ENCODE measurements at regions not wholly inside any gene's neighbourhood (a gene's known extent, or its start where the extent isn't known, plus 50 kb on each side); places are given as distances from the start of the nearest gene placed in this dataset.
A peak's percentile ranks its signal among the peaks of the same experiment; 100 is the strongest.
"Not testable (repeated sequence)": the region's sequence is repeated elsewhere in the genome, so short reads cannot be mapped to it uniquely, and the experiment has no call there.

DNA sequence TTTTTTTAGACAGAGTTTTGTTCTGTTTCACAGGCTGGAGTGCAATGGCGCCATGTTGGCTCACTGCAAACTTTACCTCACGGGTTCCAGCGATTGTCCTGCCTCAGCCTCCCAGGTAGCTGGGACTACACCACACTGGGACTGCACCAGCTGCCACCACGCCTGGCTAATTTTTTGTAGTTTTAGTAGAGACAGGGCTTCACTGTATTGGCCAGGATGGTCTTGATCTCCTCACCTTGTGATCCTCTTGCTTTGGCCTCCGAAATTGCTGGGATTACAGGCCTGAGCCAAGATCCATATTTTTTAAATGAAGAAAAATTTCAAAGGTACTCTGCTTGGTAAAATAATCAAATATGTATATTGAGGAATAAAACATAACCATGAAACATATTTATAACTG is 195.8 kb upstream of the TPTE start:
- peak; percentile 87 for DNase-seq (ENCODE audit: low read depth)

DNA sequence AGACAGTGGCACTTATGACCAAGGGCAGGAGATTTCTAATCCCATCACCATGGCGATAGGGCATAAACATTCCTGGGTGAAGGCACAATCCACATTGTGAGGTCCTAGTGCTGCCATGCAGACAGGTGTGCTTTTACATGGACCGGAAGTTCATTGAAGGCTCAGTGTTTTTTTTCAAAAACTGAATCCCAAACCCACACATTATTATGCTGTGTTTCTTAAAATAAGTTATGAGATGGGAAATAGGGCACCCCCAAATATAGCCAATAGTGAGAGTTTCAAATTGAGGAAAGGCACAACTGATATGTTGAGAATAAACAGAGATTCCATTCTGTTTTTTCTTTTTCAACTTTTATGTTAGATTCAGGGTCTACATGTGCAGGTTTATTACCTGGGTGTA is 195.2 kb upstream of the TPTE start:
- DNase-seq (ENCODE audit: low read depth), result not testable (repeated sequence)

GRCh38 chr21:10328646-10329045 is 192.7 kb upstream of the TPTE start:
- DNase-seq (ENCODE audit: low read depth), result not testable (repeated sequence)

GRCh38 chr21:10330641-10331119 is 190.7 kb upstream of the TPTE start:
- DNase-seq (ENCODE audit: low read depth), result not testable (repeated sequence)

DNA sequence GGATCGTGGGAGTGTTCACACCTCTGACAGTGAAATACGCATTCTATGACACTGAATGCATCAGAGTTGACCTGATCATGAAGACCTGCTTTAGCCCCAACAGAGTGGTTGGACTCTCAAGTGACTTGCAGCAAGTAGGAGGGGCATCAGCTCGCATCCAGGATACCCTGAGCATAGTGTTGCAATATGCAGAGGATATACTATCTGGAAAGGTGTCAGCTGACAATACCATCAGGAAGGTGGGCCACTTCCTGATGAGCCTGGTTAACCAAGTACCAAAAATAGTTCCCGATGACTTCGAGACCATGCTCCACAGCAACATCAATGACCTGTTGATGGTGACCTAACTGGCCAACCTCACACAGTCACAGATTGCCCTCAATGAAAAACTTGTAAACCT is 190.2 kb upstream of the TPTE start:
- DNase-seq (ENCODE audit: low read depth), result not testable (repeated sequence)

- not testable (repeated sequence) for DNase-seq (ENCODE audit: low read depth)
Observed at GRCh38 chr21:10332935-10333334, 188.4 kb upstream of the TPTE start.

- DNase-seq (ENCODE audit: low read depth), result not testable (repeated sequence)
Observed at GRCh38 chr21:10334391-10334790, 187.0 kb upstream of the TPTE start.

DNA sequence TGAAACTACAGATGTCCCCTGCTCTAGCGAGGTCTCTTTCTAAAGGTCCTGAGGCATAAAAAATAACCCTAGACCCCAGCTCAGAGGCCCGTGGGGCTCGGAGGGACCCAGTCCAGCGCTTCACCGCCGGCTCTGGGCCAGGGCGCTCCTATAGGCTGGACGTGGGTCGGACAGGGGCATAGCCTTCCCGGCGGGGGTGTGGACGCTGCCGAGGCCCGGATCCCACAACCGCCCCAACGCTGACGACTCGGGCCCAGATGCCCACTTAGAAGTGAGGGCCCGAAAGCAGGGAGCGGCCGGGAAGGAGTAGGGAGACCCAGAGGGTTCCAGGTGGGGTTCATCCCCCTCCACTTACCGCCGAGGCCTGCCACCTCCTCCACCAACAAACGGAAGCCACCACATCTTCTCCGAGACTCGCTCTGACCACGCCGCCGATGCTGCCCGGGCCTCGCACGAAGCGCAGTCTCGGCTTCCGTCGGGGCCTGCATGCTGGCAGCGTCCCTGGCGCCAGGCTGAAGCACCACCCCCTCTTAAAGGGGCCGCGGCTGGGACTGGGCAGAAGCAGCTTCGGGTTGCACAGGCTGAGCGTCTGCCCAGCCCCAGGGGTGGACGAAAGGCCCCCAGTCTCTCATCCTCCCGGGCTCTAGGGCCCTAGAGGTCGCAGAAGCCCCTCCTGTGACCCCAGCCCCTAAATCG is 179.0 kb upstream of the TPTE start:
- DNase-seq (ENCODE audit: low read depth), result peak; percentile 84

- DNase-seq (ENCODE audit: low read depth), result not testable (repeated sequence)
Observed at GRCh38 chr21:10343146-10343935, 178.0 kb upstream of the TPTE start.

GRCh38 chr21:10344266-10344665 is 177.1 kb upstream of the TPTE start:
- DNase-seq (ENCODE audit: low read depth), result not testable (repeated sequence)

DNA sequence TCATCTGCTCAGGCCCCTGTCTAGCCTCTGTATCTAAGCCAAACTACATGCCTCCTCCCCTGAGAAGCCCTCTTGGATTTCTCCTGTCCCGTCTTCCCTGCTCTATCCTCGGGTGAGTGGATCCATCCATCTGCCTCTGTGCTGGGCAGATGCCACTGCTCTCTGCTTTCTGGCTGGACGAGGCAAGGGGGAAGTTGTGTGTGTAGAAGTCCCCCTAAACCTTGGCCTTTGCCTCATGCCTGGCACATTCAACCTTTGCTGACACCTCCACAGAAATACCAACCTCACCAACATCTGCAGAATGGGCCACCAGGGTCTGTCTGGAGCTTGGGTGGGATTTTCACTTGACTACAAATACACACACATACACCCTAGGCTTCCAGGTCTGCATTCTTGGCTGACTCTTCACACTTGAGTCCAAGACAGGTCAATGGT is 176.2 kb upstream of the TPTE start:
- not testable (repeated sequence) for DNase-seq (ENCODE audit: low read depth)

DNA sequence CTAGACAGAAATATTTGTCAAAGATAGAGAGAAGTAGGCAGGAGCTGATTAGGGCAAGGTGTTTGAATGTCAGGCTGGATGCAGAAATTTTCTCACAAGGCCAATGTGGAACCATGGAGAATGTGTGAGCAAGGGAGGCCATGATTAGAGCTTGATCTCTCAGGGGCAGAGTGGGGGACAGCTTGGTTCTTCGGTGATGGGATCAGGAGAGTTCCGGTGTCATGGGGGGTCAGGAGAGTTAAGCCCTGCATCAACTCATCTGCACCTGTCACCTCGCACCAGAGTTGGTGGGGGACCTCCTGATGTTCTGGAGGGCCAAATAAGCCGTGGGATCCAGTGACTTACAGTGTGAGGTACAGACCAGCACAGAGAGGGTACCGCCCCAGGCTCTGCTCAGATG is 175.1 kb upstream of the TPTE start:
- not testable (repeated sequence) for DNase-seq (ENCODE audit: low read depth)

DNA sequence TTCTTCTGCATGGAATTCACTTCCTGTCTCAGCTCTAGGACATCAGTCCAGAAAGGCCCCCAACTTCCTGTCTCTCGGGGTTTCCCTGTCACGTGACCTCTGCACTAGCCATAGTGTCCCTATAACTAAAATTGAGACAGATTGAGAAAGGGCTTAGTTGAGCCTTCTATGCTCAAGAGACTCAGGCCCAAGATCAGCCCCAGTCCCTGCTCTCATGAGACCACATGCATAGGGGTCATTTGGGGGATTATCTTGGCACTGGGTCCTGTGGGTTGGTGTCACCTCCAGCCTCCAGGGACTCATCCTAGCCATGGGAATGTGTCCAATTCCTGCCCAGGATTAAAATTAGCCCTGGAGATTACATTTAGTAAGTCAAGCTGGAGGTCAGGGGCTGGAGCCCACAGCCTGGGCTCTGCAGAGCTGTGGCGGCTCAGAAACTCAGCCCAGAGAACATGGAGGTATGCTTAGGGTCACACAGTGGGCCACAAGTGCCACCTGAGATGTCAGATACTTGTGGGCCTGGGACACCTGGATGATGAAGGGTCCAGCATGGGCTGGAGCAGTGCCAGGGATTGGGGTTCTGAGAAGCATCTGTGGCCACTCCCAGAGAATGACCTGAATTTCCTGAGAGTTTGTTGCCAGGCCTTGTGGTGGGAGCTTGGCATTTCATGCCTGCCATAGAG is 174.3 kb upstream of the TPTE start:
- not testable (repeated sequence) for DNase-seq (ENCODE audit: low read depth)

- not testable (repeated sequence) for DNase-seq (ENCODE audit: low read depth)
Observed at GRCh38 chr21:10347675-10348074, 173.7 kb upstream of the TPTE start.

DNA sequence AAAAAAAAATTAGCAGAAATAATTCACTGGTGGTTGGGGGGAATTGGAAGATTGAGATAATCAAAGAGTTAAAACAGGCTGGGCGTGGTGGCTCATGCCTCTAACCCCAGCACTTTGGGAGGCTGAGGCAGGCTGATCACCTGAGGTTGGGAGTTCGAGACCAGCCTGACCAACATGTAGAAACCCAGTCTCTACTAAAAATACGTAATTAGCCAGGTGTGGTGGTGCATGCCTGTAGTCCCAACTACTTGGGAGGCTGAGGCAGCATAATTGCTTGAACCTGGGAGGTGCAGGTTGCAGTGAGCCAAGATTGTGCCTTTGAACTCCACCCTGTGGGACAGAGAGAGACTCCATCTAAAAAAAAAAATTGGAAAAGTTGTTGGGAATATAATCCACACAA is 173.2 kb upstream of the TPTE start:
- DNase-seq (ENCODE audit: low read depth), result not testable (repeated sequence)

- DNase-seq (ENCODE audit: low read depth), result not testable (repeated sequence)
Observed at GRCh38 chr21:10354851-10355578, 166.4 kb upstream of the TPTE start.

GRCh38 chr21:10359120-10359519 is 162.3 kb upstream of the TPTE start:
- not testable (repeated sequence) for DNase-seq (ENCODE audit: low read depth)

DNA sequence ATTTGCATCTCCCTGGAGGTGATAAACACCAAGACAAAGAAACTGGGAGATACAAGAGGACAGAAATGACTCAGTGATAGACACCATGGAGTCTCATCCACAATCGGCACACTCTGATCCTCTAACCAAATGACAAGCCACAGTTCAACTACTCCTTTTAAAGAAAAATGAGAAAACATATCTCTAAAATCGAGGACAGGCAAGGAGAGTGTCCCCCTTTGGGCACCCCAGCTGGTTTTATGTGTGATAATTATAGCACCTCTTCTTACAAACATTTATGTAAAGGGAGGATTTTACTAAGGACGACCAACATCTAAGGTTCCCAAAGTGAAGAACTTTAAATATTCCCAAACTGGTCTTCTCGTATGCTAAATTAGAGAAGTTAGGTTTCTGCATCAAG is 161.5 kb upstream of the TPTE start:
- peak; percentile 13 for DNase-seq (ENCODE audit: low read depth)

DNA sequence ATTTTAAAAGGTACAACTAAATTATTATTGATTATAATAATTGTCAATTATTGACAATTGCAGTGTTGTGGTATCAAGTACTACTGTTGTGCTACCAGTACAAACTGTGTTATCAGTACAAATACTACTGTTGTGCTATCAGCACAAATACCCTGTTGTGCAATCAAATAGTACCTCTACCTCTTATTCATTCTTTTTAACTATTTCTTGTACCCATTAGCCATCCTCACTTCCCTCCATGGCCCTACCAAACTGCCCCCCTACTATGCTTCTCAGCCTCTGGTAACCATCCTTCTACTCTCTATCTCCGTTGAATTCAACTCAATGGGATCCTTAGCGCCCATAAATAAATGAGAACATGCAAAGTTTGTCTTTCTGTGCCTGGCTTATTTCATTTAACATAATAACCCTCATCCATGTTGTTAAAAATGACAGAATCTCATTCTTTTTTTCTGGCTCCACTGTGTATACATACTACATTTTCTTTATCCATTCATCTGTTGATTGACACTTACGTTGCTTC is 160.1 kb upstream of the TPTE start:
- not testable (repeated sequence) for DNase-seq (ENCODE audit: low read depth)

- DNase-seq (ENCODE audit: low read depth), result not testable (repeated sequence)
Observed at GRCh38 chr21:10362816-10363215, 158.6 kb upstream of the TPTE start.

DNA sequence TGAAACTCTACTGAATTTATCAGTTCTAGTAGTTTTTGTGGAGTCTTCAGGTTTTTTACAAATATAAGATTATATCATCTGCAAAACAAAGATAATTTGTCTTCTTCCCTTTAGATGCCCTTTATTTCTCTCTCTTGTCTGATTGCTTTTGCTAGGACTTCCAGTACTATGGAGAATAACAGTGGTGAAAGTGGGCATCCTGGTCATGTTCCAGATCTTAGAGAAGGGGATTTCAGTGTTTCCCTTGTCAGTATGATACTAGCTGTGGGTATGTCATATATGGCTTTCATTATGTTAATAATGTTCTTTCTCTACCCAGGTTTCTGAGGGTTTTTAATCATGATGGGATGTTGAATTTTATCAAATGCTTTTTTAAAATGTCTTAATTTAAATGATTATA is 158.1 kb upstream of the TPTE start:
- not testable (repeated sequence) for DNase-seq (ENCODE audit: low read depth)
